ENCODE measurements at regions not wholly inside any gene's neighbourhood (a gene's known extent, or its start where the extent isn't known, plus 50 kb on each side); places are given as distances from the start of the nearest gene placed in this dataset.

- no peak for TF ChIP-seq JUND (IDR thresholded peaks at IDR 0.05; ENCODE audit: low read depth)
- in situ Hi-C loops (cut with HindIII; ENCODE audit: low pct_unique_long_range_greater_than_20kb, low sequenced_read_pairs), result no loop called here
- no peak for DNase-seq (ENCODE audit: low read depth in 1 of 2, low spot score in 1 of 2)
These were observed 808.9 kb downstream of the DIAPH3 start for GRCh38 chr13:59354665-59355369.

- peak in 1 of 2 experiments; percentile 6 for DNase-seq (ENCODE audit: low read depth in 1 of 2, low spot score in 1 of 2)
- TF ChIP-seq JUND (IDR thresholded peaks at IDR 0.05; ENCODE audit: low read depth), result no peak
- in situ Hi-C loops (cut with HindIII; ENCODE audit: low pct_unique_long_range_greater_than_20kb, low sequenced_read_pairs), result no loop called here
These were observed 807.1 kb downstream of the DIAPH3 start for GRCh38 chr13:59356607-59357006.

GRCh38 chr13:59358014-59358413 lies 805.7 kb downstream of the DIAPH3 start:
- TF ChIP-seq JUND (IDR thresholded peaks at IDR 0.05; ENCODE audit: low read depth), result no peak
- in situ Hi-C loops (cut with HindIII; ENCODE audit: low pct_unique_long_range_greater_than_20kb, low sequenced_read_pairs), result no loop called here
- peak in 1 of 2 experiments; percentile 56 for DNase-seq (ENCODE audit: low read depth in 1 of 2, low spot score in 1 of 2)

GRCh38 chr13:59360108-59360507 lies 803.6 kb downstream of the DIAPH3 start:
- no peak for TF ChIP-seq JUND (IDR thresholded peaks at IDR 0.05; ENCODE audit: low read depth)
- DNase-seq (ENCODE audit: low read depth in 1 of 2, low spot score in 1 of 2), result no peak
- in situ Hi-C loops (cut with HindIII; ENCODE audit: low pct_unique_long_range_greater_than_20kb, low sequenced_read_pairs), result no loop called here

- no peak for DNase-seq (ENCODE audit: low read depth in 1 of 2, low spot score in 1 of 2)
- in situ Hi-C loops (cut with HindIII; ENCODE audit: low pct_unique_long_range_greater_than_20kb, low sequenced_read_pairs), result no loop called here
- no peak for TF ChIP-seq JUND (IDR thresholded peaks at IDR 0.05; ENCODE audit: low read depth)
These were observed 802.8 kb downstream of the DIAPH3 start for GRCh38 chr13:59360916-59361315.

- no peak for DNase-seq (ENCODE audit: low read depth in 1 of 2, low spot score in 1 of 2)
- no peak for TF ChIP-seq JUND (IDR thresholded peaks at IDR 0.05; ENCODE audit: low read depth)
- in situ Hi-C loops (cut with HindIII; ENCODE audit: low pct_unique_long_range_greater_than_20kb, low sequenced_read_pairs), result no loop called here
These were observed 800.4 kb downstream of the DIAPH3 start for GRCh38 chr13:59363313-59363712.

- no peak for TF ChIP-seq JUND (IDR thresholded peaks at IDR 0.05; ENCODE audit: low read depth)
- no peak for DNase-seq (ENCODE audit: low read depth in 1 of 2, low spot score in 1 of 2)
- in situ Hi-C loops (cut with HindIII; ENCODE audit: low pct_unique_long_range_greater_than_20kb, low sequenced_read_pairs), result no loop called here
These were observed 799.8 kb downstream of the DIAPH3 start for GRCh38 chr13:59363947-59364346.

- in situ Hi-C loops (cut with HindIII; ENCODE audit: low pct_unique_long_range_greater_than_20kb, low sequenced_read_pairs), result no loop called here
- peak in 1 of 2 experiments; percentile 4 for DNase-seq (ENCODE audit: low read depth in 1 of 2, low spot score in 1 of 2)
- no peak for TF ChIP-seq JUND (IDR thresholded peaks at IDR 0.05; ENCODE audit: low read depth)
These were observed 799.1 kb downstream of the DIAPH3 start for GRCh38 chr13:59364641-59365085.

- no peak for DNase-seq (ENCODE audit: low read depth in 1 of 2, low spot score in 1 of 2)
- no peak for TF ChIP-seq JUND (IDR thresholded peaks at IDR 0.05; ENCODE audit: low read depth)
- in situ Hi-C loops (cut with HindIII; ENCODE audit: low pct_unique_long_range_greater_than_20kb, low sequenced_read_pairs), result no loop called here
These were observed 796.3 kb downstream of the DIAPH3 start for GRCh38 chr13:59367467-59367866.

GRCh38 chr13:59367904-59368303 lies 795.8 kb downstream of the DIAPH3 start:
- in situ Hi-C loops (cut with HindIII; ENCODE audit: low pct_unique_long_range_greater_than_20kb, low sequenced_read_pairs), result no loop called here
- no peak for DNase-seq (ENCODE audit: low read depth in 1 of 2, low spot score in 1 of 2)
- no peak for TF ChIP-seq JUND (IDR thresholded peaks at IDR 0.05; ENCODE audit: low read depth)

GRCh38 chr13:59368693-59369092 lies 795.0 kb downstream of the DIAPH3 start:
- no peak for DNase-seq (ENCODE audit: low read depth in 1 of 2, low spot score in 1 of 2)
- in situ Hi-C loops (cut with HindIII; ENCODE audit: low pct_unique_long_range_greater_than_20kb, low sequenced_read_pairs), result no loop called here
- TF ChIP-seq JUND (IDR thresholded peaks at IDR 0.05; ENCODE audit: low read depth), result no peak

- no peak for TF ChIP-seq JUND (IDR thresholded peaks at IDR 0.05; ENCODE audit: low read depth)
- in situ Hi-C loops (cut with HindIII; ENCODE audit: low pct_unique_long_range_greater_than_20kb, low sequenced_read_pairs), result no loop called here
These were observed 792.5 kb downstream of the DIAPH3 start for GRCh38 chr13:59371229-59371628.

GRCh38 chr13:59373341-59373740 lies 790.4 kb downstream of the DIAPH3 start:
- TF ChIP-seq JUND (IDR thresholded peaks at IDR 0.05; ENCODE audit: low read depth), result no peak
- in situ Hi-C loops (cut with HindIII; ENCODE audit: low pct_unique_long_range_greater_than_20kb, low sequenced_read_pairs), result no loop called here
- no peak for DNase-seq (ENCODE audit: low read depth in 1 of 2, low spot score in 1 of 2)

More at GRCh38 chr13:59371229-59371628, 792.5 kb downstream of the DIAPH3 start:
- no peak for DNase-seq (ENCODE audit: low read depth in 1 of 2, low spot score in 1 of 2)

GRCh38 chr13:59374691-59375090 lies 789.0 kb downstream of the DIAPH3 start:
- in situ Hi-C loops (cut with HindIII; ENCODE audit: low pct_unique_long_range_greater_than_20kb, low sequenced_read_pairs), result no loop called here
- TF ChIP-seq JUND (IDR thresholded peaks at IDR 0.05; ENCODE audit: low read depth), result no peak
- peak in 1 of 2 experiments; percentile 3 for DNase-seq (ENCODE audit: low read depth in 1 of 2, low spot score in 1 of 2)

Measured in T47D (cell line).